ENCODE measurements at regions not wholly inside any gene's neighbourhood (a gene's known extent, or its start where the extent isn't known, plus 50 kb on each side); places are given as distances from the start of the nearest gene placed in this dataset.

DNA sequence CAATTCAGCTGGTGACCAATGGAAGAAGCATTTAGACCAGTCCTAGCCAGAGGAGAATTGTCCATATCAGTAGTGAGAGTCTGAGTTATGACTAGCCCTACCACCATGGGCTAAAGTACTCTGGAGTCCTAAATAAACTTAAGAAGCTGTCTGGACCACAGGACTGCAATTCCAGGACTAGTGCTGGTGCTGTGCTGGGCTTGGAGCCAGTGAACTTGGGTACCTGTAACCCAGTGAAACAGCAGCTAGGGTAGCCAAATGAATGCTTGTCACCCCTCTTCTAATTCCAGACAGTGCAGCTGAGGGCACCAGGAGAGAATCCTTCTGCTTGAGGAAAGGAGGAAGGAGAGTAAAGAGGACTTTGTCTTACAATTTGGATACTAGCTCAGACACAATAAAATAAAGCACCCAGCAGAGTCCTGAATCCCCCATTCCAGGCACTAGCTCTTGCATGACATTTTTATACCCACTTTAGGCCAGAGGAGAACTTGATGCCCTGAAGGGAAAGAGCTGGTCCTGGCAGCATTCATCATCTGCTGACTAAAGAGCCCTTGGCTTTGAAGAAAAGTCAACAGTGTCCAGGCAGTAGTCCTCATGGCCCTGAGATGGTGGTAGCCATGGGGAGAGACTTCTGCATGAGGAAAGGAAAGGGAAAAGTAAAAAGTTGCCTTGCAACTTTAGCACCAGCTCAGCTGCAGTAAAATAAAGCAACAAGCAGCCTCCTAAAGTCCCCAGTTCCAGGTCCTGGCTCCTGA is 2675.7 kb downstream of the PCDH7 start:
- TF ChIP-seq ZC3H10 (CRISPR knock-in tag; IDR thresholded peaks at IDR 0.05) (no peak), TCF4 (CRISPR knock-in tag; IDR thresholded peaks at IDR 0.05; ENCODE audit: borderline replicate concordance) (no peak)

All from SK-N-SH treated with all-trans-retinoic acid at 6 μM for 48 hours (cell line).